ENCODE measurements at regions not wholly inside any gene's neighbourhood (a gene's known extent, or its start where the extent isn't known, plus 50 kb on each side); places are given as distances from the start of the nearest gene placed in this dataset.

DNA sequence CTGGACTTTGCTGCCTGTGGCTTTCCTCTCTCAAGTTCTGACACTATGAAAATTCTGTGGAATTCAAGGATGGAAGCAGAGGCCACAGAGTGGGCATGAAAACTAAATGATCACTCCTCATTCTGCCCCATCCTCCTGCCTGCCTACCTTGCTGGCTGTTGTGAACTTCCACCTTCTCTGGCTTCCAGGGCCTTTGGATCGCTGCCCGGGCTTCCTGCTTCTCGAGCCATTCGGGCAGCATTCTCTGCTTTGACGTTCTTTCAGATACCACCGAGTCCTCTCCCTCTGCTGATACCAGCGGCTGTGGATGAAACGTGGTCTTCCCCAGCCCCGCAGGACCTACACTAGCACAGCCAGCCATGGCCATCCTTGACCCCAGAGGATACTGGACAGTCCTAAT lies 327.7 kb upstream of the SLC14A2 start:
- TF ChIP-seq, protein P1, sequence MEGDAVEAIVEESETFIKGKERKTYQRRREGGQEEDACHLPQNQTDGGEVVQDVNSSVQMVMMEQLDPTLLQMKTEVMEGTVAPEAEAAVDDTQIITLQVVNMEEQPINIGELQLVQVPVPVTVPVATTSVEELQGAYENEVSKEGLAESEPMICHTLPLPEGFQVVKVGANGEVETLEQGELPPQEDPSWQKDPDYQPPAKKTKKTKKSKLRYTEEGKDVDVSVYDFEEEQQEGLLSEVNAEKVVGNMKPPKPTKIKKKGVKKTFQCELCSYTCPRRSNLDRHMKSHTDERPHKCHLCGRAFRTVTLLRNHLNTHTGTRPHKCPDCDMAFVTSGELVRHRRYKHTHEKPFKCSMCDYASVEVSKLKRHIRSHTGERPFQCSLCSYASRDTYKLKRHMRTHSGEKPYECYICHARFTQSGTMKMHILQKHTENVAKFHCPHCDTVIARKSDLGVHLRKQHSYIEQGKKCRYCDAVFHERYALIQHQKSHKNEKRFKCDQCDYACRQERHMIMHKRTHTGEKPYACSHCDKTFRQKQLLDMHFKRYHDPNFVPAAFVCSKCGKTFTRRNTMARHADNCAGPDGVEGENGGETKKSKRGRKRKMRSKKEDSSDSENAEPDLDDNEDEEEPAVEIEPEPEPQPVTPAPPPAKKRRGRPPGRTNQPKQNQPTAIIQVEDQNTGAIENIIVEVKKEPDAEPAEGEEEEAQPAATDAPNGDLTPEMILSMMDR (IDR thresholded peaks at IDR 0.05 in 8 of 11, conservative IDR thresholded peaks at IDR 0.05 in 3 of 11) = no peak
- TF ChIP-seq POLR2A (IDR thresholded peaks at IDR 0.05) = no peak
- TF ChIP-seq POLR2AphosphoS5 (IDR thresholded peaks at IDR 0.05) = no peak
